H1 (cell line): ENCODE measurements at regions not wholly inside any gene's neighbourhood (a gene's known extent, or its start where the extent isn't known, plus 50 kb on each side); places are given as distances from the start of the nearest gene placed in this dataset.

ENCODE experiments used
- CTCF ChIA-PET: fragments of 300-600 bp; sonication (Branson Sonifier 250); formaldehyde crosslinking; loops from one replicate; lab custom pipeline; 2021; ENCODE audit not compliant: partially characterized antibody; lab: Charles Lee
- POLR2A ChIA-PET: fragments of 300-600 bp; sonication (Branson Sonifier 250); formaldehyde crosslinking; loops from one replicate; lab custom pipeline; 2021; ENCODE audit warnings: inconsistent platforms; ENCODE audit not compliant: partially characterized antibody; lab: Charles Lee
- DNase-seq, 2 experiments: peaks; one replicate each; pipeline versions ENCODE4 v3.0.0 to v3.0.0-alpha.2; 2010 to 2022; ENCODE audit warnings: low spot score in 2 of 2, low read depth in 1 of 2, mixed read lengths in 1 of 2
- FAIRE-seq: peaks from 2 replicates; lab custom pipeline; 2011; peaks lifted over from hg19 to GRCh38; lab: Jason Lieb, UNC
- H2AFZ ChIP-seq: 2 replicates; pipeline ENCODE4 v1.8.1; 2012; ENCODE audit warnings: low read length, inconsistent platforms
- H2AK5ac ChIP-seq: 2 replicates; pipeline ENCODE4 v1.6.1; 2013; ENCODE audit warnings: low read depth, low read length
- H2BK120ac ChIP-seq: replicated peaks from 2 replicates; pipeline ENCODE3; 2013; ENCODE audit warnings: low read depth, low read length, inconsistent platforms
- H2BK12ac ChIP-seq: 2 replicates; pipeline ENCODE4 v1.6.1; 2013; ENCODE audit warnings: low read depth, low read length
- H2BK15ac ChIP-seq: 2 replicates; pipeline ENCODE4 v1.6.1; 2013; ENCODE audit warnings: low read length
- H2BK20ac ChIP-seq: 2 replicates; pipeline ENCODE4 v1.6.1; 2013; ENCODE audit warnings: low read length
- H2BK5ac ChIP-seq: 2 replicates; pipeline ENCODE4 v1.6.1; 2013; ENCODE audit warnings: low read depth, low read length
- H3K14ac ChIP-seq: 2 replicates; pipeline ENCODE4 v1.6.1; 2013; ENCODE audit warnings: inconsistent platforms; ENCODE audit not compliant: insufficient read length
- H3K18ac ChIP-seq: 2 replicates; pipeline ENCODE4 v1.6.1; 2013; ENCODE audit warnings: low read length; ENCODE audit errors: extremely low read depth
- H3K23ac ChIP-seq: 2 replicates; pipeline ENCODE4 v1.6.1; 2013; ENCODE audit warnings: inconsistent platforms; ENCODE audit not compliant: insufficient read length
- H3K23me2 ChIP-seq: 2 replicates; pipeline ENCODE4 v1.6.1; 2013; ENCODE audit warnings: low read depth, low read length
- H3K27ac ChIP-seq: 2 replicates; pipeline ENCODE4 v1.6.1; 2011; ENCODE audit warnings: low read depth, low read length, inconsistent platforms
- H3K27me3 ChIP-seq, 4 experiments: replicated peaks in 1 of 4; 1 replicate in 1 of 4; 2 replicates in 3 of 4; pipeline versions ENCODE4 v1.6.1 to v1.8.1; 2011 to 2013; ENCODE audit warnings: low read length in 3 of 4, mild to moderate bottlenecking in 3 of 4, inconsistent platforms in 2 of 4, mixed read lengths in 2 of 4, moderate library complexity in 1 of 4; ENCODE audit not compliant: control insufficient read depth in 3 of 4, insufficient read depth in 3 of 4; ENCODE audit errors: extremely low read depth in 1 of 4
- H3K36me3 ChIP-seq, 4 experiments: 2 replicates each; pipeline versions ENCODE4 v1.6.1 to v1.8.1; 2011 to 2013; ENCODE audit warnings: mild to moderate bottlenecking in 4 of 4, low read length in 3 of 4, moderate library complexity in 2 of 4, control low read depth in 1 of 4, inconsistent platforms in 1 of 4; ENCODE audit not compliant: insufficient read depth in 4 of 4, control insufficient read depth in 2 of 4
- H3K4ac ChIP-seq: replicated peaks from 2 replicates; pipeline ENCODE3; 2013; ENCODE audit warnings: low read length, low read depth, mixed read lengths, inconsistent platforms; ENCODE audit not compliant: insufficient read length
- H3K4me1 ChIP-seq, 4 experiments: replicated peaks in 1 of 4; 1 replicate in 1 of 4; 2 replicates in 3 of 4; pipeline versions ENCODE4 v1.6.1 to v1.8.1; 2011 to 2013; ENCODE audit warnings: low read length in 3 of 4, inconsistent platforms in 2 of 4, mixed read lengths in 1 of 4; ENCODE audit not compliant: insufficient read depth in 4 of 4, control insufficient read depth in 3 of 4
- H3K4me2 ChIP-seq, 2 experiments: 2 replicates each; pipeline versions ENCODE4 v1.6.1 to v1.8.1; 2011 to 2013; ENCODE audit warnings: low read depth in 2 of 2, low read length in 2 of 2, control low read depth in 1 of 2, inconsistent platforms in 1 of 2, mild to moderate bottlenecking in 1 of 2; ENCODE audit not compliant: insufficient read depth in 1 of 2
- H3K4me3 ChIP-seq, 4 experiments: fragments of 200-600, 300-600 bp in 1 of 4; sonication (generic), shearing (Covaris generic), sonication (Bioruptor Twin) in 1 of 4; 2 replicates each; pipeline versions ENCODE4 v1.5.1 to v1.8.1; 2011 to 2016; ENCODE audit warnings: low read length in 4 of 4, low read depth in 3 of 4, control low read depth in 2 of 4, inconsistent platforms in 2 of 4, mild to moderate bottlenecking in 2 of 4, mixed read lengths in 1 of 4, moderate library complexity in 1 of 4; ENCODE audit not compliant: insufficient read depth in 2 of 4; ENCODE audit errors: extremely low read depth in 1 of 4
- H3K56ac ChIP-seq: replicated peaks from 2 replicates; pipeline ENCODE3; 2013; ENCODE audit warnings: low read depth, mild to moderate bottlenecking, mixed read lengths, low read length, inconsistent platforms; ENCODE audit not compliant: insufficient read length
- H3K79me1 ChIP-seq: 2 replicates; pipeline ENCODE4 v1.6.1; 2013; ENCODE audit warnings: low read depth, low read length, control low read depth
- H3K79me2 ChIP-seq, 2 experiments: 2 replicates each; pipeline versions ENCODE4 v1.6.1 to v1.8.1; 2012 to 2013; ENCODE audit warnings: low read length in 2 of 2, mild to moderate bottlenecking in 2 of 2, inconsistent platforms in 1 of 2; ENCODE audit not compliant: insufficient read depth in 2 of 2, control insufficient read depth in 1 of 2
- H3K9ac ChIP-seq, 4 experiments: replicated peaks in 1 of 4; 1 replicate in 1 of 4; 2 replicates in 3 of 4; pipeline versions ENCODE4 v1.6.1 to v1.8.1; 2011 to 2013; ENCODE audit warnings: low read depth in 3 of 4, low read length in 3 of 4, control low read depth in 2 of 4, mild to moderate bottlenecking in 2 of 4, moderate library complexity in 2 of 4, inconsistent platforms in 1 of 4; ENCODE audit errors: extremely low read depth in 1 of 4
- H3K9me3 ChIP-seq, 2 experiments: 2 replicates each; pipeline versions ENCODE4 v1.6.1 to v1.8.1; 2012 to 2013; ENCODE audit warnings: mild to moderate bottlenecking in 2 of 2, moderate library complexity in 2 of 2, control low read depth in 1 of 2, inconsistent platforms in 1 of 2, low read depth in 1 of 2, low read length in 1 of 2, mixed read lengths in 1 of 2; ENCODE audit not compliant: insufficient read depth in 2 of 2
- H4K20me1 ChIP-seq, 2 experiments: replicated peaks in 1 of 2; 2 replicates each; pipeline versions ENCODE3 to v1.8.1; 2011 to 2013; ENCODE audit warnings: inconsistent platforms in 2 of 2, low read length in 2 of 2, mild to moderate bottlenecking in 1 of 2; ENCODE audit not compliant: insufficient read depth in 2 of 2, control insufficient read depth in 1 of 2
- H4K5ac ChIP-seq: 2 replicates; pipeline ENCODE4 v1.6.1; 2013; ENCODE audit warnings: low read length, low read depth, mixed read lengths, inconsistent platforms; ENCODE audit not compliant: insufficient read length
- H4K8ac ChIP-seq: 2 replicates; pipeline ENCODE4 v1.8.0; 2013; ENCODE audit warnings: mild to moderate bottlenecking, moderate library complexity, low read length, inconsistent platforms; ENCODE audit not compliant: insufficient read depth; ENCODE audit errors: extremely low read depth
- H4K91ac ChIP-seq: replicated peaks from 2 replicates; pipeline ENCODE3; 2013; ENCODE audit warnings: low read length, mixed read lengths, inconsistent platforms; ENCODE audit not compliant: insufficient read length
- ATF3 ChIP-seq: IDR thresholded peaks from 2 replicates; pipeline ENCODE4 v1.6.1; 2011; ENCODE audit warnings: low read depth, mild to moderate bottlenecking, low read length; ENCODE audit not compliant: insufficient read depth
- BRCA1 ChIP-seq: IDR thresholded peaks from 2 replicates; pipeline ENCODE4 v1.6.1; 2012; ENCODE audit warnings: low read depth, low read length, improper control_type of control experiment
- CBX8 ChIP-seq: fragments of 300-800, 300-1000 bp; sonication (generic); IDR thresholded peaks from 2 replicates; pipeline ENCODE4 v1.7.1; 2016; ENCODE audit warnings: low read depth, low read length, borderline replicate concordance
- EP300 ChIP-seq, 2 experiments: IDR thresholded peaks; 1 replicate in 1 of 2; 2 replicates in 1 of 2; pipeline ENCODE4 v1.6.1; 2011 to 2012; ENCODE audit warnings: low read depth in 2 of 2, low read length in 2 of 2, mild to moderate bottlenecking in 2 of 2, borderline replicate concordance in 1 of 2, inconsistent platforms in 1 of 2, moderate library complexity in 1 of 2
- GTF2F1 ChIP-seq: IDR thresholded peaks from 2 replicates; pipeline ENCODE4 v1.6.1; 2012; ENCODE audit warnings: low read depth, low read length, improper control_type of control experiment, borderline replicate concordance
- HDAC2 ChIP-seq, 2 experiments: fragments of 300-600 bp in 1 of 2; sonication (generic) in 1 of 2; IDR thresholded peaks; 2 replicates each; pipeline ENCODE4 v1.6.1; 2011 to 2012; ENCODE audit warnings: low read depth in 2 of 2, low read length in 2 of 2, mild to moderate bottlenecking in 2 of 2, moderate library complexity in 2 of 2, borderline replicate concordance in 1 of 2, inconsistent platforms in 1 of 2
- JUND ChIP-seq: IDR thresholded peaks from 2 replicates; pipeline ENCODE4 v1.6.1; 2011; ENCODE audit warnings: mild to moderate bottlenecking, improper control_type of control experiment, low read length
- POLR2AphosphoS5 ChIP-seq: IDR thresholded peaks from 2 replicates; pipeline ENCODE4 v1.6.1; 2011; ENCODE audit warnings: low read depth, low read length
- RBBP5 ChIP-seq: IDR thresholded peaks from 2 replicates; pipeline ENCODE4 v1.7.1; 2012; ENCODE audit warnings: low read depth, mild to moderate bottlenecking, inconsistent platforms, low read length, moderate library complexity, borderline replicate concordance
- RFX5 ChIP-seq: IDR thresholded peaks from 2 replicates; pipeline ENCODE4 v1.6.1; 2011; ENCODE audit warnings: low read depth, low read length, improper control_type of control experiment, borderline replicate concordance
- SIN3A ChIP-seq, 2 experiments: IDR thresholded peaks in 1 of 2; conservative IDR thresholded peaks in 1 of 2; 2 replicates each; pipeline ENCODE4 v1.6.1; 2011 to 2012; ENCODE audit warnings: low read length in 2 of 2, improper control_type of control experiment in 1 of 2, low read depth in 1 of 2, mild to moderate bottlenecking in 1 of 2
- SP4 ChIP-seq: IDR thresholded peaks from 2 replicates; pipeline ENCODE4 v1.6.1; 2012; ENCODE audit warnings: low read length, inconsistent platforms
- WGBS, 2 experiments: shearing (Covaris generic) in 1 of 2; methylation state at CpG; one replicate each; pipeline versions ENCODE4 v1.1.6 to v1.1.7; 2013 to 2015; ENCODE audit warnings: low lambda C conversion rate in 2 of 2, mixed read lengths in 2 of 2, inconsistent platforms in 1 of 2, low coverage in 1 of 2, missing lambda C conversion rate in 1 of 2; ENCODE audit not compliant: insufficient replicate concordance in 2 of 2, insufficient coverage in 1 of 2, insufficient read length in 1 of 2; ENCODE audit errors: extremely low coverage in 1 of 2, missing lambda C conversion rate in 1 of 2; 5-methylcytosine and 5-hydroxymethylcytosine counted together

GRCh38 chr7:80403686-80404241 lies 108.1 kb downstream of the GNAT3 start:
- FAIRE-seq, result no peak
- H2BK20ac ChIP-seq, result 0 out of 2 replicates have a peak overlapping the region, but pooled peaks have one; percentile 3
- no peaks in the 10 kb centered on the region for H3K23me2 ChIP-seq
- TF ChIP-seq RBBP5 (no peak), SIN3A (conservative IDR thresholded peaks at IDR 0.05 in 1 of 2, IDR thresholded peaks at IDR 0.05 in 1 of 2; ENCODE audit: low read depth in 1 of 2, low read length in 2 of 2) (no peak), BRCA1 (no peak), POLR2AphosphoS5 (no peak), ATF3 (no peak), SP4 (no peak), HDAC2 (IDR thresholded peaks at IDR 0.05; ENCODE audit: borderline replicate concordance in 1 of 2, low read depth in 2 of 2, low read length in 2 of 2) (no peak), GTF2F1 (no peak), CBX8 (no peak), RFX5 (no peak), JUND (no peak), EP300 (IDR thresholded peaks at IDR 0.05; ENCODE audit: borderline replicate concordance in 1 of 2, low read depth in 2 of 2, low read length in 2 of 2) (no peak)

More at GRCh38 chr7:80403686-80404241, 108.1 kb downstream of the GNAT3 start:
- Histone ChIP-seq H2AK5ac (no peak overlapping the region), H4K8ac (no peak overlapping the region), H2BK5ac (no peak overlapping the region), H3K27ac (no peak overlapping the region), H3K18ac (no peak overlapping the region), H3K9me3 (no peaks in the 10 kb centered on the region), H3K56ac (no peak overlapping the region), H2BK15ac (no peak overlapping the region), H3K9ac (no peak overlapping the region), H3K79me2 (no peaks in the 10 kb centered on the region), H3K4me2 (no peak overlapping the region), H3K4me1 (peaks cover 0 to 5% (median 0%) of the 10 kb centered on the region in 4 experiments; a peak in 1 of 7 replicates), H3K4me3 (no peak overlapping the region), H3K23ac (no peak overlapping the region), H3K36me3 (no peaks in the 10 kb centered on the region), H3K27me3 (peaks cover 0 to 1% (median 0%) of the 10 kb centered on the region in 4 experiments; a peak in 1 of 7 replicates), H3K79me1 (no peaks in the 10 kb centered on the region), H4K20me1 (no peaks in the 10 kb centered on the region), H4K91ac (no peak overlapping the region), H3K14ac (no peak overlapping the region), H4K5ac (no peak overlapping the region), H3K4ac (no peak overlapping the region), H2BK120ac (no peak overlapping the region), H2BK12ac (no peak overlapping the region), H2AFZ (peak overlapping the region; percentile 82; the same call in 1 of the 2 replicates)
- no peak for DNase-seq
- WGBS, 2 experiments, result 70% methylated on average over 1 of the region's 1 CpG; no CpG with 5 or more reads in 1 of the 2 experiments
- POLR2A ChIA-PET, result no interaction called here
- CTCF ChIA-PET, result interaction anchor here (0.6 to 2.8 kb wide), 2 partner anchors 12 to 377 kb away, joined by 3 to 14 read pairs; no protein-coding TSS in a partner anchor
